ENCODE measurements at regions not wholly inside any gene's neighbourhood (a gene's known extent, or its start where the extent isn't known, plus 50 kb on each side); places are given as distances from the start of the nearest gene placed in this dataset.

GRCh38 chr2:221780281-221780688 lies 208.2 kb upstream of the EPHA4 start:
- TF ChIP-seq CTCF (CRISPR knock-in tag; IDR thresholded peaks at IDR 0.05) (no peak), SP140L (CRISPR knock-in tag; IDR thresholded peaks at IDR 0.05; ENCODE audit: borderline replicate concordance) (no peak), MAX (IDR thresholded peaks at IDR 0.05) (no peak), ZNF749 (CRISPR knock-in tag; IDR thresholded peaks at IDR 0.05; ENCODE audit: borderline replicate concordance) (no peak)

Measured in HepG2 (cell line).